Erythroblast (primary cell): ENCODE measurements at regions not wholly inside any gene's neighbourhood (a gene's known extent, or its start where the extent isn't known, plus 50 kb on each side); places are given as distances from the start of the nearest gene placed in this dataset.

Experiments
- GATA1 ChIP-seq: IDR thresholded peaks from 2 replicates; pipeline ENCODE4 v1.6.1; 2011; ENCODE audit warnings: low read depth, mild to moderate bottlenecking, control low read depth, low read length, moderate library complexity
- POLR2A ChIP-seq: IDR thresholded peaks from 2 replicates; pipeline ENCODE4 v1.6.1; 2011; ENCODE audit warnings: mild to moderate bottlenecking, low read length

GRCh38 chr10:108905171-108905570 is 1018.1 kb downstream of the XPNPEP1 start:
- TF ChIP-seq POLR2A = no peak
- TF ChIP-seq GATA1 = no peak
